Neural progenitor cell (in vitro differentiated cells): ENCODE measurements at regions not wholly inside any gene's neighbourhood (a gene's known extent, or its start where the extent isn't known, plus 50 kb on each side); places are given as distances from the start of the nearest gene placed in this dataset.

Source experiments
- DNase-seq: peaks from one replicate; pipeline ENCODE4 v3.0.0-alpha.2; 2016; ENCODE audit warnings: low spot score
- H2AFZ ChIP-seq: fragments of 200-600 bp; sonication (generic); replicated peaks from 2 replicates; pipeline ENCODE4 v1.6.1; 2016; ENCODE audit warnings: antibody characterized with exemption
- H3F3A ChIP-seq: fragments of 200-600 bp; sonication (generic); 2 replicates; pipeline ENCODE4 v1.6.1; 2016; ENCODE audit warnings: antibody characterized with exemption, low read depth
- H3K27ac ChIP-seq: fragments of 200-600 bp; sonication (generic); 2 replicates; pipeline ENCODE4 v1.5.1; 2016; ENCODE audit warnings: mild to moderate bottlenecking
- H3K27me3 ChIP-seq: fragments of 200-600 bp; sonication (generic); 2 replicates; pipeline ENCODE4 v1.6.1; 2016; ENCODE audit warnings: mild to moderate bottlenecking, moderate library complexity
- H3K36me3 ChIP-seq: fragments of 200-600 bp; sonication (generic); 2 replicates; pipeline ENCODE4 v1.5.1; 2016
- H3K4me1 ChIP-seq: fragments of 200-600 bp; sonication (generic); 2 replicates; pipeline ENCODE4 v1.6.1; 2016; ENCODE audit warnings: mixed run types
- H3K4me2 ChIP-seq: fragments of 200-600 bp; sonication (generic); 2 replicates; pipeline ENCODE4 v1.6.1; 2016
- H3K4me3 ChIP-seq: fragments of 200-600 bp; sonication (generic); 2 replicates; pipeline ENCODE4 v1.5.1; 2016
- H3K79me2 ChIP-seq: fragments of 200-600 bp; sonication (generic); 2 replicates; pipeline ENCODE4 v1.6.1; 2016; ENCODE audit warnings: low read depth
- H3K9ac ChIP-seq: fragments of 200-600 bp; sonication (generic); 2 replicates; pipeline ENCODE4 v1.6.1; 2016
- H3K9me3 ChIP-seq: fragments of 200-600 bp; sonication (generic); 2 replicates; pipeline ENCODE4 v1.5.1; 2016; ENCODE audit warnings: low read depth
- H4K20me1 ChIP-seq: fragments of 200-600 bp; sonication (generic); 2 replicates; pipeline ENCODE4 v1.6.1; 2016; ENCODE audit warnings: low read depth
- H3K27ac Mint-ChIP-seq: 3 replicates; pipeline ENCODE4 v1.8.0; 2021; ENCODE audit warnings: mixed read lengths
- H3K27me3 Mint-ChIP-seq: 2 replicates; pipeline ENCODE4 v1.8.0; 2022; ENCODE audit warnings: low read depth, mild to moderate bottlenecking, inconsistent platforms, moderate library complexity, mixed read lengths; ENCODE audit not compliant: insufficient read depth
- H3K36me3 Mint-ChIP-seq: 3 replicates; pipeline ENCODE4 v1.8.0; 2021; ENCODE audit warnings: mixed read lengths
- H3K4me1 Mint-ChIP-seq: 3 replicates; pipeline ENCODE4 v1.8.0; 2021; ENCODE audit warnings: mixed read lengths
- H3K4me3 Mint-ChIP-seq: 3 replicates; pipeline ENCODE4 v1.8.0; 2021; ENCODE audit warnings: mild to moderate bottlenecking, moderate library complexity, mixed read lengths
- H3K9me3 Mint-ChIP-seq: 3 replicates; pipeline ENCODE4 v1.8.0; 2020; ENCODE audit warnings: mixed read lengths
- CTCF ChIP-seq: fragments of 200-600 bp; sonication (generic); IDR thresholded peaks from 2 replicates; pipeline ENCODE4 v1.5.1; 2017; ENCODE audit warnings: antibody characterized with exemption, mild to moderate bottlenecking
- EZH2 ChIP-seq: fragments of 200-600 bp; sonication (generic); IDR thresholded peaks from 2 replicates; pipeline ENCODE4 v1.6.1; 2017; ENCODE audit warnings: antibody characterized with exemption, mild to moderate bottlenecking, moderate library complexity
- EZH2phosphoT487 ChIP-seq: fragments of 200-600 bp; sonication (generic); IDR thresholded peaks from 2 replicates; pipeline ENCODE4 v1.6.1; 2017; ENCODE audit warnings: antibody characterized with exemption

GRCh38 chr2:236825989-236826510 lies 256.4 kb downstream of the ACKR3 start:
- DNase-seq: no peak
- peaks cover 7% of the 10 kb centered on the region for H3F3A ChIP-seq
- TF ChIP-seq EZH2 (no peak), EZH2phosphoT487 (no peak), CTCF (no peak)
- H3K36me3 Mint-ChIP-seq: peaks cover 2% of the 10 kb centered on the region
- H3K4me3 ChIP-seq: no peak overlapping the region
- no peak overlapping the region for H3K4me2 ChIP-seq
- no peak overlapping the region for H3K4me3 Mint-ChIP-seq
- peaks cover 35% of the 10 kb centered on the region for H3K4me1 Mint-ChIP-seq
- H3K27me3 ChIP-seq: no peaks in the 10 kb centered on the region
- peak overlapping the region; percentile 67 for H3K27ac Mint-ChIP-seq
- peaks cover 45% of the 10 kb centered on the region for H3K4me1 ChIP-seq
- H3K79me2 ChIP-seq: no peaks in the 10 kb centered on the region
- no peaks in the 10 kb centered on the region for H3K9me3 ChIP-seq
- H3K9me3 Mint-ChIP-seq: peaks cover 11% of the 10 kb centered on the region
- H3K27ac ChIP-seq: no peak overlapping the region
- H4K20me1 ChIP-seq: no peaks in the 10 kb centered on the region
- H3K9ac ChIP-seq: no peak overlapping the region
- no peaks in the 10 kb centered on the region for H3K36me3 ChIP-seq
- peaks cover 3% of the 10 kb centered on the region for H3K27me3 Mint-ChIP-seq
- H2AFZ ChIP-seq: no peak overlapping the region

GRCh38 chr2:236826606-236827156 lies 257.1 kb downstream of the ACKR3 start:
- peaks cover 35% of the 10 kb centered on the region for H3K4me1 Mint-ChIP-seq
- H3K4me1 ChIP-seq: peaks cover 45% of the 10 kb centered on the region
- H3K27ac ChIP-seq: no peak overlapping the region
- peaks cover 7% of the 10 kb centered on the region for H3F3A ChIP-seq
- no peaks in the 10 kb centered on the region for H3K79me2 ChIP-seq
- peak overlapping the region; percentile 67 for H3K27ac Mint-ChIP-seq
- no peak overlapping the region for H3K4me3 Mint-ChIP-seq
- no peak overlapping the region for H3K4me3 ChIP-seq
- peaks cover 2% of the 10 kb centered on the region for H3K36me3 Mint-ChIP-seq
- no peak for TF ChIP-seq EZH2phosphoT487
- no peak for TF ChIP-seq EZH2
- TF ChIP-seq CTCF: no peak
- H3K9me3 ChIP-seq: no peaks in the 10 kb centered on the region
- no peaks in the 10 kb centered on the region for H3K27me3 ChIP-seq
- no peaks in the 10 kb centered on the region for H4K20me1 ChIP-seq
- DNase-seq: no peak
- no peak overlapping the region for H3K9ac ChIP-seq
- no peaks in the 10 kb centered on the region for H3K36me3 ChIP-seq
- no peak overlapping the region for H3K4me2 ChIP-seq
- H3K27me3 Mint-ChIP-seq: peaks cover 3% of the 10 kb centered on the region
- no peak overlapping the region for H2AFZ ChIP-seq
- H3K9me3 Mint-ChIP-seq: peaks cover 7% of the 10 kb centered on the region

GRCh38 chr2:236827997-236828396 lies 257.7 kb upstream of the COPS8 start:
- Mint-ChIP-seq H3K4me1 (peaks cover 35% of the 10 kb centered on the region), H3K27ac (no peak overlapping the region), H3K9me3 (peaks cover 2% of the 10 kb centered on the region), H3K36me3 (no peaks in the 10 kb centered on the region), H3K4me3 (no peak overlapping the region), H3K27me3 (peaks cover 5% of the 10 kb centered on the region)
- no peaks in the 10 kb centered on the region for H3K9me3 ChIP-seq
- no peaks in the 10 kb centered on the region for H4K20me1 ChIP-seq
- no peaks in the 10 kb centered on the region for H3K27me3 ChIP-seq
- H2AFZ ChIP-seq: peak overlapping the region; percentile 34
- TF ChIP-seq EZH2phosphoT487 (no peak), EZH2 (no peak), CTCF (no peak)
- H3K36me3 ChIP-seq: no peaks in the 10 kb centered on the region
- peak; percentile 38 for DNase-seq
- H3F3A ChIP-seq: peaks cover 7% of the 10 kb centered on the region
- no peak overlapping the region for H3K27ac ChIP-seq
- peaks cover 45% of the 10 kb centered on the region for H3K4me1 ChIP-seq
- H3K79me2 ChIP-seq: no peaks in the 10 kb centered on the region
- H3K9ac ChIP-seq: no peak overlapping the region
- H3K4me3 ChIP-seq: no peak overlapping the region
- no peak overlapping the region for H3K4me2 ChIP-seq
